AG09319 (cell line): ENCODE measurements at regions not wholly inside any gene's neighbourhood (a gene's known extent, or its start where the extent isn't known, plus 50 kb on each side); places are given as distances from the start of the nearest gene placed in this dataset.

Source experiments
- DNase-seq: peaks from one replicate; pipeline ENCODE4 v3.0.0-alpha.2; 2010; ENCODE audit warnings: low read depth; ENCODE audit errors: extremely low read depth
- TF ChIP-seq, protein P1 (sequence below): IDR thresholded peaks from 2 replicates; pipeline ENCODE4 v1.5.1; 2011; ENCODE audit warnings: low read depth, mild to moderate bottlenecking, inconsistent platforms, low read length, moderate library complexity

DNA sequence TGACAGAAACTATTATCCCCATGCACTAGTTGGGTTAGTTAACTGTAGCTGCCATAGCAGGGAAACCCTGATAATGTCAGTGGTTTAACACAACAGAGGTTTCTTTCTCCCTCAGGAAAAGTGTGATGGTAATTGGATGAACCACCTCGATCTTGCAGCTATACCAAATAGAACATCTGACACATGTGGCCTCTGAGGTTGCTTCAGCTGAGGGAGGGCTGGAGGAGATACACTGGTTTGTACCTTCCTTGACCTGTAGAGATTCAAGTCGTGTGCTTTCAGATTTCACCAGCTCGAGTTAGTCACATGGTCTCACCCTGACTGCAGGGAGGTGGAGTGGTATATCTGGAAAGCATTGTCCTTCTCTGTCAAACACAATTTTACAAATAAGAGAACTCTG lies 147.2 kb upstream of the SFRP2 start:
- DNase-seq: no peak
- TF ChIP-seq, protein P1, sequence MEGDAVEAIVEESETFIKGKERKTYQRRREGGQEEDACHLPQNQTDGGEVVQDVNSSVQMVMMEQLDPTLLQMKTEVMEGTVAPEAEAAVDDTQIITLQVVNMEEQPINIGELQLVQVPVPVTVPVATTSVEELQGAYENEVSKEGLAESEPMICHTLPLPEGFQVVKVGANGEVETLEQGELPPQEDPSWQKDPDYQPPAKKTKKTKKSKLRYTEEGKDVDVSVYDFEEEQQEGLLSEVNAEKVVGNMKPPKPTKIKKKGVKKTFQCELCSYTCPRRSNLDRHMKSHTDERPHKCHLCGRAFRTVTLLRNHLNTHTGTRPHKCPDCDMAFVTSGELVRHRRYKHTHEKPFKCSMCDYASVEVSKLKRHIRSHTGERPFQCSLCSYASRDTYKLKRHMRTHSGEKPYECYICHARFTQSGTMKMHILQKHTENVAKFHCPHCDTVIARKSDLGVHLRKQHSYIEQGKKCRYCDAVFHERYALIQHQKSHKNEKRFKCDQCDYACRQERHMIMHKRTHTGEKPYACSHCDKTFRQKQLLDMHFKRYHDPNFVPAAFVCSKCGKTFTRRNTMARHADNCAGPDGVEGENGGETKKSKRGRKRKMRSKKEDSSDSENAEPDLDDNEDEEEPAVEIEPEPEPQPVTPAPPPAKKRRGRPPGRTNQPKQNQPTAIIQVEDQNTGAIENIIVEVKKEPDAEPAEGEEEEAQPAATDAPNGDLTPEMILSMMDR: no peak

DNA sequence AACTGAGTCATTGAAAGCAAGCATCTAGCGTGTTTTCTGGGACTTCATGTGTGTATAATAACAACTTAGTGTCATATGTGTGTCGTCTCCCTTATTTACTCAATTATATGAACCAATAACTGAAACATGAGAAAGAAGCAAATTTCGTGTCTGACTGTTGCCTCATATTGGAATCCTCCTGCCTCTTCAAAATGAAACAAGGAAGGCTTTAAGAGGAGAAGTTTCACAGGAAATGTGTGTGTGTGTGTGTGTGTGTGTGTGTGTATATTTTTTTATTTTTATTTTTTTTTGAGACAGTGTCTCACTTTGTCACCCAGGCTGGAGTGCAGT lies 145.8 kb upstream of the SFRP2 start:
- TF ChIP-seq, protein P1: no peak
- peak; percentile 15 for DNase-seq

DNA sequence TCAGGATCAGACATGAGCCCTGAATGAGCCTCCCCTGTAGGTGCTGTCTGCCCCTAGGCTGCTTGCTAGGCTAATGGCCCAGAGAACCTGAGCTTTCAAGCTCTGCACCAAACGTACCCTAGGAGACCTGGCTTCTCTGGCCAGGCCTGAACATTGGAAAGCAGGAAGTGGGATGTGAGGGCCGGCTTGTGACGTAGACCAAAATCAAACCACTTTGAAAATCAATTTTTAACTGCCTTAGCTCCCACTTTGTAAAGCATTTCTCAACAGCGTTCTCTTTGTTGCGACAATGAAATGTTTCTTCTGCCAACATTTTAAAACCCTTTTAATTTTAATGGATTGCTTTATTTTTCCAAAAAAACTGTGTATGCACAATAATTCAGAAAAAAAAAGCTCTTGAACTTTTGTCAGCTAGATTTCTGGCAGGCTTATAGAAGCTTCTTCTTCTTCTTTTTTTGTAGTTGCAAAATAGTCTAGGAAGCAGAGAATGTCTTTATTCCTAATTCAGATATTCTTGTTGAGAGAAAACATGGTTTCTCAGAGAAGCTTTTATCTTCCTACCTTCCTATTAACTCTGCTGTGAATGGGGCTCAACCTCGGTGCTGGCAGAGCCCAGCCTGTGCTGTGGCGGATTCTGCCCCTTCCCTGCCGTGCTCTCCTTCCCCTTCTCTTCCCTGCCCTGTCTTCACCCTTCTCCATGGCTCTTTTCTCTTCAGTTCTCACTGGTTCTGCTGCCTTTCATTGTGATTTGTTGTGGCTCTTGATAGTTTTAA lies 145.2 kb upstream of the SFRP2 start:
- TF ChIP-seq, protein P1: no peak
- DNase-seq: no peak

DNA sequence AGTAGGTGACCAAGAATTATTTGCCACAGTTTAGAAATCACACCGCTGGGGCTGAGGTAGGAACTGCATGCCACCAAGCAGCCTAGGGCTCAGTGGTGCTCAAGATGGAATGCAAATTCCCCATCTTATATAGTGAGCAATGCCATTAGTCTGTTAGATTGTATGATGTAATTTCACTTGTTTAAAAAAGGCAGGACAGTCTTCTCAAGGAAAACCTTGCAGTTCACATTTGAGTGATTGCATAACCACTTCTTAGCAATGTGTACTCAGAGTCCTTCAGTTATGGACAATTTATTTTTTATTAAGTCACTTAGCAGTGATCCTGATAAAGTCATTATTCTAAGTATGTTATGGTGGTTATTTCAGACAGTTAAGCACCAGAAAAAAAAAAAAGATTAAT lies 142.9 kb upstream of the SFRP2 start:
- peak; percentile 5 for DNase-seq
- TF ChIP-seq, protein P1: no peak

DNA sequence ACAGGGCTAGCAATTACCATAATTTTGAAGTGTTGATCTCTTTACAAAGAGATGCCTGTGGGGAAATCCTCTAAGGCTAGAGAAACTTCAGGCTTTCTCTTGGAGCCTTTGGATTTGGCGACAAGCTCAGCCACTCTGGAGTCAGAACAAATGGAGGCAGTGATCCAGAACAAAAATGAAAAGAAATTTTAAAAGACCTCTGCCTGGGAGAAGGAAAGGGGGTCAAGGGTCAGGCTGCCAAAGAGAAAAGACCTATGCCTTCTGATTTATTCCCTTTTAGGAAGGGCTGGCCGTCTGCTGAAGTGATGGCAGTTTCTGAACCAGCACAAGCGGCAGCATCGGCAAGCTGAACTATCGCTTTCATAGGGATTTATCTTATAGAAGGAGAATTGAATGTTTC lies 140.8 kb upstream of the SFRP2 start:
- DNase-seq: no peak
- TF ChIP-seq, protein P1: no peak

DNA sequence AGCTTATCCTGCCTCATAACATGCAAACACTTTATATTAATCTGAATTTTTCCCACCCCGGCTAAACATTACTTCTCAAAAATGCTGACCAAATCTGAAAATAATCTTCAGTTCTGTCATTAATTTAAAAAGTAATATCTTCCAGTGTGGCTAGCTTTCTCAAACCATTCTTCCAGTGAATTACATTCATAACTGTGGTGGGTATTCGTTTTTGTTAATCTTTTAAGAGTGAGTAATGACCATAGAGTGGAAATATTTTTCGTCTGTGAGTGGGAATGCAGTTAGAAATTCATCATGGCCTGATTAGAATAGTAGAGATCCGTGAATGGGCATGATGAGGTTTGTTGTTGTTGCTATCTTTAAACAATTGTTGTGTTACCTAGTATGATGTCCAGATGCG lies 138.6 kb upstream of the SFRP2 start:
- TF ChIP-seq, protein P1: no peak
- peak; percentile 4 for DNase-seq

DNA sequence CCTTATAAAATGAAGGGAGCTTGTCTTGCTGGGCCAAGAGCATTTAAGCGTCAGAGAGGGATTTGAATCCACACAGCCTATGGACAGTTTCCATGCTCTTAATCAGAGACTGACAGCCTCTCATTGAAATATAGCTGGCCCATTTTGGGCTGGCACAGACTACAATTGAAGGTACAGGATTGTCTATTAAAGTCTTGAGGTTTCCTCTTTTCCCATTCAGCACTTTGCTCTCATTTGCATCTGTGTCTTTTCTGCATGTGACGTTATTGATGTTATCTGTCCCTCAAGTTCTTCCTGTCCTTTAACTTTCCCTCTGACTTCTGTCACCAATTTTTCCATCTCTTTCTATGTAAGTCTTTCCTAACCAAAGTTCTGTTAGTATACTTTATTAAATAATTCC lies 133.3 kb upstream of the SFRP2 start:
- no peak for DNase-seq
- TF ChIP-seq, protein P1: no peak
